A204.1 (cell line): ENCODE measurements at regions not wholly inside any gene's neighbourhood (a gene's known extent, or its start where the extent isn't known, plus 50 kb on each side); places are given as distances from the start of the nearest gene placed in this dataset.

Experiments used
- FAIRE-seq: peaks from 2 replicates; lab custom pipeline; 2012; peaks lifted over from hg19 to GRCh38; lab: Jason Lieb, UNC

- no peak for FAIRE-seq
Measured at GRCh38 chr4:23660865-23661264, 229.0 kb downstream of the PPARGC1A start.

- no peak for FAIRE-seq
Measured at GRCh38 chr4:23654791-23655190, 235.1 kb downstream of the PPARGC1A start.

GRCh38 chr4:23648854-23649596, 240.8 kb downstream of the PPARGC1A start:
- no peak for FAIRE-seq

- FAIRE-seq: no peak
Measured at GRCh38 chr4:23635468-23635867, 254.4 kb downstream of the PPARGC1A start.

GRCh38 chr4:23631255-23631950, 258.4 kb downstream of the PPARGC1A start:
- no peak for FAIRE-seq

- no peak for FAIRE-seq
Measured at GRCh38 chr4:23630110-23630509, 259.7 kb downstream of the PPARGC1A start.

GRCh38 chr4:23629421-23629820, 260.4 kb downstream of the PPARGC1A start:
- FAIRE-seq: no peak

GRCh38 chr4:23614284-23614892, 275.5 kb downstream of the PPARGC1A start:
- no peak for FAIRE-seq

- FAIRE-seq: no peak
Measured at GRCh38 chr4:23613782-23614181, 276.1 kb downstream of the PPARGC1A start.

GRCh38 chr4:23602720-23603119, 287.1 kb downstream of the PPARGC1A start:
- FAIRE-seq: no peak

- FAIRE-seq: no peak
Measured at GRCh38 chr4:23594125-23594524, 295.7 kb downstream of the PPARGC1A start.

GRCh38 chr4:23590431-23590830, 299.4 kb downstream of the PPARGC1A start:
- no peak for FAIRE-seq

GRCh38 chr4:23584024-23584423, 305.8 kb downstream of the PPARGC1A start:
- FAIRE-seq: no peak

GRCh38 chr4:23582671-23583070, 307.2 kb downstream of the PPARGC1A start:
- FAIRE-seq: no peak

- no peak for FAIRE-seq
Measured at GRCh38 chr4:23579166-23579565, 310.7 kb downstream of the PPARGC1A start.

GRCh38 chr4:23577398-23577797, 312.4 kb downstream of the PPARGC1A start:
- FAIRE-seq: no peak

- no peak for FAIRE-seq
Measured at GRCh38 chr4:23572382-23572781, 317.5 kb downstream of the PPARGC1A start.

- FAIRE-seq: no peak
Measured at GRCh38 chr4:23567338-23567737, 322.5 kb downstream of the PPARGC1A start.

GRCh38 chr4:23560748-23561147, 329.1 kb downstream of the PPARGC1A start:
- FAIRE-seq: no peak

GRCh38 chr4:23558101-23558500, 331.7 kb downstream of the PPARGC1A start:
- FAIRE-seq: no peak

GRCh38 chr4:23547601-23548000, 342.2 kb downstream of the PPARGC1A start:
- FAIRE-seq: no peak

GRCh38 chr4:23547096-23547495, 342.8 kb downstream of the PPARGC1A start:
- FAIRE-seq: no peak

GRCh38 chr4:23539969-23540569, 349.8 kb downstream of the PPARGC1A start:
- FAIRE-seq: no peak
